K562 (cell line): ENCODE measurements at regions not wholly inside any gene's neighbourhood (a gene's known extent, or its start where the extent isn't known, plus 50 kb on each side); places are given as distances from the start of the nearest gene placed in this dataset.

Experiments
- ATAC-seq: fragments of 200-7000 bp; cut with Tn5 transposase; 3 replicates; pipeline ENCODE4 v1.9.1; 2020; ENCODE audit warnings: moderate library complexity
- BruUV-seq: library from RNA; stranded (reverse); fragments of 400-500 nt; replicated peaks from 2 replicates; lab custom pipeline; 2021; lab: Mats Ljungman, UMichigan
- CTCF ChIA-PET: fragments of 300-600 bp; formaldehyde crosslinking; extraction: SDS; loops from one replicate; lab custom pipeline; 2021; ENCODE audit warnings: low intra/inter-chr PET ratio; lab: Yijun Ruan, JAX
- POLR2A ChIA-PET: fragments of 300-600, 350-650 bp; sonication (Branson Sonifier 250); formaldehyde crosslinking; extraction: SDS; loops from one replicate; lab custom pipeline; 2021; ENCODE audit warnings: antibody characterized with exemption, inconsistent platforms; lab: Yijun Ruan, JAX
- DNase-seq, 4 experiments: peaks; one replicate each; pipeline versions ENCODE4 v3.0.0 to v3.0.0-alpha.2; 2011 to 2018; ENCODE audit warnings: low spot score in 3 of 4, mixed read lengths in 3 of 4; ENCODE audit errors: extremely low read depth in 1 of 4
- FAIRE-seq: peaks from 2 replicates; lab custom pipeline; 2011; peaks lifted over from hg19 to GRCh38; lab: Jason Lieb, UNC
- H2AFZ ChIP-seq: 2 replicates; pipeline ENCODE4 v1.6.0; 2011; ENCODE audit warnings: low read depth, low read length, control low read depth, inconsistent platforms
- H3K27ac ChIP-seq: fragments of 200-600 bp; 3 replicates; pipeline ENCODE4 v1.8.0; 2011; ENCODE audit warnings: low read depth, mild to moderate bottlenecking, control low read depth, inconsistent platforms, low read length, moderate library complexity, mixed read lengths; ENCODE audit errors: extremely low read depth
- H3K27me3 ChIP-seq, 2 experiments: fragments of 300-600 bp in 1 of 2; 2 replicates in 1 of 2; 3 replicates in 1 of 2; pipeline versions ENCODE4 v1.6.0 to v1.8.0; 2011; ENCODE audit warnings: inconsistent platforms in 2 of 2, low read length in 2 of 2, mild to moderate bottlenecking in 1 of 2, mixed read lengths in 1 of 2, moderate library complexity in 1 of 2; ENCODE audit not compliant: control insufficient read depth in 2 of 2, insufficient read depth in 2 of 2
- H3K36me3 ChIP-seq: fragments of 300-600 bp; 3 replicates; pipeline ENCODE4 v1.8.0; 2011; ENCODE audit warnings: mild to moderate bottlenecking, low read length, inconsistent platforms; ENCODE audit not compliant: control insufficient read depth, insufficient read depth
- H3K4me1 ChIP-seq, 2 experiments: fragments of 200-600 bp in 1 of 2; replicated peaks in 1 of 2; 2 replicates in 1 of 2; 3 replicates in 1 of 2; pipeline versions ENCODE4 v1.5.1 to v1.8.0; 2011; ENCODE audit warnings: inconsistent platforms in 2 of 2, low read length in 2 of 2, mild to moderate bottlenecking in 1 of 2, mixed read lengths in 1 of 2, moderate library complexity in 1 of 2; ENCODE audit not compliant: control insufficient read depth in 2 of 2, insufficient read depth in 2 of 2
- H3K4me2 ChIP-seq: 2 replicates; pipeline ENCODE4 v1.6.1; 2011; ENCODE audit warnings: low read length, control low read depth, inconsistent platforms, mixed read lengths; ENCODE audit not compliant: insufficient read depth
- H3K4me3 ChIP-seq: fragments of 200-600 bp; sonication (generic), shearing (Covaris generic); 2 replicates; pipeline ENCODE4 v1.5.1; 2016; ENCODE audit warnings: control low read depth, inconsistent platforms
- H3K79me2 ChIP-seq: fragments of 200-600 bp; 3 replicates; pipeline ENCODE4 v1.8.0; 2011; ENCODE audit warnings: low read length, inconsistent platforms; ENCODE audit not compliant: control insufficient read depth, insufficient read depth
- H3K9ac ChIP-seq, 2 experiments: 2 replicates each; pipeline versions ENCODE4 v1.6.0 to v1.6.1; 2011; ENCODE audit warnings: low read depth in 2 of 2, low read length in 2 of 2, control low read depth in 1 of 2, inconsistent platforms in 1 of 2, mild to moderate bottlenecking in 1 of 2, mixed read lengths in 1 of 2; ENCODE audit not compliant: insufficient read depth in 1 of 2
- H3K9me1 ChIP-seq: one replicate; pipeline ENCODE4 v1.6.0; 2011; ENCODE audit warnings: inconsistent platforms, mild to moderate bottlenecking, low read length, moderate library complexity; ENCODE audit not compliant: control insufficient read depth, insufficient read depth
- H3K9me3 ChIP-seq: replicated peaks from 2 replicates; pipeline ENCODE4 v1.5.1; 2011; ENCODE audit warnings: low read depth, low read length, inconsistent platforms; ENCODE audit not compliant: control insufficient read depth, insufficient read depth
- H4K20me1 ChIP-seq: replicated peaks from 2 replicates; pipeline ENCODE4 v1.6.1; 2011; ENCODE audit warnings: low read length, inconsistent platforms, mixed read lengths; ENCODE audit not compliant: control insufficient read depth, insufficient read depth
- ELF4 ChIP-seq: fragments of 450-650 bp; formaldehyde crosslinking; IDR thresholded peaks from 2 replicates; pipeline ENCODE4 v1.4.0; 2022; ENCODE audit warnings: missing genetic modification characterization
- ETV5 ChIP-seq: sonication (generic); formaldehyde crosslinking; IDR thresholded peaks from 2 replicates; pipeline ENCODE4 v1.4.0; 2020; ENCODE audit warnings: low read depth, mild to moderate bottlenecking, missing genetic modification reagents
- HMG20A ChIP-seq: fragments of 450-650 bp; formaldehyde crosslinking; conservative IDR thresholded peaks from 2 replicates; pipeline ENCODE4 v1.4.0; 2020; ENCODE audit warnings: mild to moderate bottlenecking, mixed read lengths
- HMGXB4 ChIP-seq: sonication (generic); formaldehyde crosslinking; IDR thresholded peaks from 2 replicates; pipeline ENCODE4 v1.8.1; 2023; ENCODE audit warnings: mild to moderate bottlenecking, missing genetic modification reagents
- HOXB6 ChIP-seq: fragments of 250-450 bp; sonication (Bioruptor Pico); IDR thresholded peaks from 2 replicates; pipeline ENCODE4 v1.5.1; 2022; ENCODE audit warnings: mild to moderate bottlenecking, borderline replicate concordance
- KDM4B ChIP-seq, 2 experiments: fragments of 450-650 bp in 1 of 2; sonication (generic) in 1 of 2; IDR thresholded peaks; 2 replicates each; pipeline ENCODE4 v1.6.1; 2016 to 2017; ENCODE audit warnings: borderline replicate concordance in 2 of 2, antibody characterized with exemption in 1 of 2, low read depth in 1 of 2, mild to moderate bottlenecking in 1 of 2
- MTA2 ChIP-seq: fragments of 450-650 bp; IDR thresholded peaks from 2 replicates; pipeline ENCODE4 v1.6.1; 2016; ENCODE audit warnings: low read depth
- NCOA2 ChIP-seq, 2 experiments: fragments of 450-650 bp; IDR thresholded peaks; 2 replicates each; pipeline ENCODE4 v1.6.1; 2018; ENCODE audit warnings: mild to moderate bottlenecking in 2 of 2, moderate library complexity in 1 of 2; ENCODE audit not compliant: partially characterized antibody in 2 of 2
- NFIC ChIP-seq: fragments of 450-650 bp; IDR thresholded peaks from 2 replicates; pipeline ENCODE4 v1.6.1; 2017; ENCODE audit warnings: mild to moderate bottlenecking, inconsistent platforms
- NR4A1 ChIP-seq, 2 experiments: fragments of 250-450 bp in 1 of 2; fragments of 450-650 bp in 1 of 2; sonication (Bioruptor Pico) in 1 of 2; IDR thresholded peaks; 2 replicates each; pipeline versions ENCODE4 v1.4.0 to v1.6.1; 2016 to 2020; ENCODE audit warnings: mild to moderate bottlenecking in 2 of 2, missing compliant biosample characterization in 1 of 2, missing genetic modification characterization in 1 of 2, moderate library complexity in 1 of 2
- RBM25 ChIP-seq: fragments of 200-400 bp; formaldehyde crosslinking; IDR thresholded peaks from 2 replicates; pipeline ENCODE4 v1.6.1; 2018; ENCODE audit warnings: low read length, low read depth, moderate library complexity; ENCODE audit not compliant: severe bottlenecking
- RCOR1 ChIP-seq, 2 experiments: IDR thresholded peaks; 2 replicates each; pipeline ENCODE4 v1.6.1; 2012; ENCODE audit warnings: low read depth in 2 of 2, low read length in 2 of 2, borderline replicate concordance in 1 of 2, improper control_type of control experiment in 1 of 2
- SAP30 ChIP-seq: fragments of 200-600 bp; sonication (generic); IDR thresholded peaks from 2 replicates; pipeline ENCODE4 v1.6.1; 2012; ENCODE audit warnings: borderline replicate concordance, low read depth, mild to moderate bottlenecking, moderate library complexity, low read length, control low read depth, inconsistent platforms; ENCODE audit not compliant: insufficient read depth, poor library complexity, severe bottlenecking
- TFAM ChIP-seq: fragments of 250-450 bp; sonication (Bioruptor Pico); conservative IDR thresholded peaks from 2 replicates; pipeline ENCODE4 v1.5.0; 2021; ENCODE audit warnings: mild to moderate bottlenecking, moderate library complexity
- U2AF2 ChIP-seq: fragments of 200-400 bp; formaldehyde crosslinking; optimal IDR thresholded peaks from 2 replicates; pipeline ENCODE3; 2017; ENCODE audit warnings: low read depth, mild to moderate bottlenecking, low read length
- ZBTB1 ChIP-seq: sonication (generic); formaldehyde crosslinking; IDR thresholded peaks from 2 replicates; pipeline ENCODE4 v1.8.1; 2023; ENCODE audit warnings: missing genetic modification reagents, low read depth, mild to moderate bottlenecking, borderline replicate concordance
- ZBTB34 ChIP-seq: fragments of 250-450 bp; sonication (Bioruptor Pico); IDR thresholded peaks from 2 replicates; pipeline ENCODE4 v1.8.0; 2021; ENCODE audit warnings: mild to moderate bottlenecking, moderate library complexity
- ZBTB43 ChIP-seq: sonication (generic); formaldehyde crosslinking; IDR thresholded peaks from 2 replicates; pipeline ENCODE4 v1.8.0; 2023; ENCODE audit warnings: mild to moderate bottlenecking, missing genetic modification reagents
- ZNF124 ChIP-seq: sonication (generic); formaldehyde crosslinking; IDR thresholded peaks from 2 replicates; pipeline ENCODE4 v1.8.1; 2022; ENCODE audit warnings: missing genetic modification reagents
- WGBS: fragments of 100-300 bp; shearing (Covaris generic); methylation state at CpG from one replicate; pipeline ENCODE4 v1.1.6; 2016; ENCODE audit warnings: low coverage, mixed read lengths; ENCODE audit not compliant: insufficient coverage; ENCODE audit errors: missing lambda C conversion rate; 5-methylcytosine and 5-hydroxymethylcytosine counted together
- in situ Hi-C: fragments of 300-500 bp; cut with MboI; formaldehyde crosslinking; loops from 4 replicates; pipeline ENCODE4 v1.15.0; 2018; ENCODE audit warnings: inconsistent platforms, mixed read lengths
- intact Hi-C: fragments of 100-400 bp; cut with micrococcal nuclease; formaldehyde crosslinking; loops from 2 replicates; pipeline ENCODE4 v1.14.2; 2022

- ATAC-seq (no peak), DNase-seq (no peak), FAIRE-seq (no peak)
- Histone ChIP-seq H3K4me3 (no peak overlapping the region), H3K9me3 (no peaks in the 10 kb centered on the region), H3K79me2 (no peaks in the 10 kb centered on the region), H3K4me2 (no peak overlapping the region), H3K27ac (no peak overlapping the region), H3K36me3 (no peaks in the 10 kb centered on the region), H4K20me1 (no peaks in the 10 kb centered on the region), H2AFZ (no peak overlapping the region), H3K9me1 (no peaks in the 10 kb centered on the region), H3K27me3 (no peaks in the 10 kb centered on the region), H3K4me1 (no peaks in the 10 kb centered on the region), H3K9ac (no peak overlapping the region)
- CTCF ChIA-PET = no interaction called here
- POLR2A ChIA-PET = interaction anchor here (0.6 kb wide), 1 partner anchor 30 kb away, joined by 4 read pairs; no protein-coding TSS in a partner anchor
- no TSS peak for BruUV-seq
- in situ Hi-C loops = no loop called here
- WGBS = 0% methylated on average over 3 of the region's 3 CpGs
- intact Hi-C loops = no loop called here
- TF ChIP-seq RCOR1 (IDR thresholded peaks at IDR 0.05; ENCODE audit: borderline replicate concordance in 1 of 2, low read depth in 2 of 2, low read length in 2 of 2) (no peak), ETV5 (CRISPR knock-in tag) (no peak), NR4A1 (CRISPR knock-in tag; IDR thresholded peaks at IDR 0.05) (no peak), NR4A1 (tag; IDR thresholded peaks at IDR 0.05) (no peak), HMG20A (no peak), HOXB6 (no peak), ZBTB1 (no peak), ZNF124 (CRISPR knock-in tag) (no peak), NFIC (no peak), SAP30 (no peak), MTA2 (no peak), U2AF2 (no peak), KDM4B (IDR thresholded peaks at IDR 0.05; ENCODE audit: borderline replicate concordance in 2 of 2, low read depth in 1 of 2) (no peak), ZBTB34 (CRISPR knock-in tag) (no peak), HMGXB4 (CRISPR knock-in tag) (no peak), ELF4 (CRISPR knock-in tag) (no peak), NCOA2 (IDR thresholded peaks at IDR 0.05; ENCODE audit: partially characterized antibody in 2 of 2) (no peak), TFAM (no peak), RBM25 (no peak), ZBTB43 (CRISPR knock-in tag) (no peak)
Observed at GRCh38 chr5:116746668-116747067, 172.0 kb upstream of the SEMA6A start.
